Activated CD4-positive, alpha-beta T cell treated with anti-CD3 and anti-CD28 coated beads, Interleukin-2, amount 10 ng/mL, durations not matched to agents 7 days and 5 days (primary cell): ENCODE measurements at regions not wholly inside any gene's neighbourhood (a gene's known extent, or its start where the extent isn't known, plus 50 kb on each side); places are given as distances from the start of the nearest gene placed in this dataset.

Source experiments
- CTCF ChIA-PET: fragments of 350-600 bp; sonication (Branson Sonifier 250); formaldehyde crosslinking; loops from one replicate; lab custom pipeline; 2021; ENCODE audit warnings: antibody characterized with exemption; lab: Charles Lee
- POLR2A ChIA-PET: fragments of 350-600 bp; sonication (Branson Sonifier 250); formaldehyde crosslinking; loops from one replicate; lab custom pipeline; 2021; ENCODE audit warnings: antibody characterized with exemption; lab: Charles Lee
- DNase-seq: peaks from one replicate; pipeline ENCODE4 v3.0.0-alpha.2; 2020
- H3K27ac Mint-ChIP-seq: one replicate; pipeline ENCODE4 v1.8.0; 2021; ENCODE audit warnings: mild to moderate bottlenecking, moderate library complexity, mixed read lengths
- H3K27me3 Mint-ChIP-seq: one replicate; pipeline ENCODE4 v1.8.0; 2021; ENCODE audit warnings: mixed read lengths
- H3K36me3 Mint-ChIP-seq: one replicate; pipeline ENCODE4 v1.8.0; 2021; ENCODE audit warnings: low read depth, mixed read lengths
- H3K4me1 Mint-ChIP-seq: one replicate; pipeline ENCODE4 v1.8.0; 2021; ENCODE audit warnings: mixed read lengths
- H3K4me3 Mint-ChIP-seq: one replicate; pipeline ENCODE4 v1.8.0; 2021; ENCODE audit warnings: mild to moderate bottlenecking, moderate library complexity, mixed read lengths
- H3K9me3 Mint-ChIP-seq: one replicate; pipeline ENCODE4 v1.8.0; 2021; ENCODE audit warnings: mixed read lengths

- CTCF ChIA-PET: no interaction called here
- Mint-ChIP-seq H3K27ac (no peak overlapping the region), H3K4me1 (no peaks in the 10 kb centered on the region), H3K9me3 (peaks cover 17% of the 10 kb centered on the region), H3K27me3 (peaks cover 3% of the 10 kb centered on the region), H3K36me3 (no peaks in the 10 kb centered on the region), H3K4me3 (no peak overlapping the region)
- no peak for DNase-seq
- POLR2A ChIA-PET: no interaction called here
These were observed 176.8 kb upstream of the ECI2 start for GRCh38 chr6:4311976-4312860.

- peaks cover 17% of the 10 kb centered on the region for H3K9me3 Mint-ChIP-seq
- H3K36me3 Mint-ChIP-seq: no peaks in the 10 kb centered on the region
- ChIA-PET CTCF (no interaction called here), POLR2A (no interaction called here)
- DNase-seq: no peak
- H3K27ac Mint-ChIP-seq: no peak overlapping the region
- no peaks in the 10 kb centered on the region for H3K4me1 Mint-ChIP-seq
- H3K27me3 Mint-ChIP-seq: peaks cover 5% of the 10 kb centered on the region
- no peak overlapping the region for H3K4me3 Mint-ChIP-seq
These were observed 174.2 kb upstream of the ECI2 start for GRCh38 chr6:4309540-4309939.

GRCh38 chr6:4308364-4308763 is 173.0 kb upstream of the ECI2 start:
- Mint-ChIP-seq H3K27me3 (peaks cover 5% of the 10 kb centered on the region), H3K4me1 (no peaks in the 10 kb centered on the region), H3K9me3 (peaks cover 15% of the 10 kb centered on the region), H3K36me3 (no peaks in the 10 kb centered on the region), H3K4me3 (no peak overlapping the region), H3K27ac (no peak overlapping the region)
- no peak for DNase-seq
- CTCF ChIA-PET: no interaction called here
- POLR2A ChIA-PET: no interaction called here

- DNase-seq: no peak
- no peaks in the 10 kb centered on the region for H3K9me3 Mint-ChIP-seq
- H3K27me3 Mint-ChIP-seq: peaks cover 5% of the 10 kb centered on the region
- H3K4me1 Mint-ChIP-seq: no peaks in the 10 kb centered on the region
- ChIA-PET CTCF (no interaction called here), POLR2A (no interaction called here)
- no peak overlapping the region for H3K27ac Mint-ChIP-seq
- no peak overlapping the region for H3K4me3 Mint-ChIP-seq
- no peaks in the 10 kb centered on the region for H3K36me3 Mint-ChIP-seq
These were observed 169.6 kb upstream of the ECI2 start for GRCh38 chr6:4304927-4305455.

GRCh38 chr6:4303638-4304037 is 168.3 kb upstream of the ECI2 start:
- CTCF ChIA-PET: no interaction called here
- DNase-seq: no peak
- Mint-ChIP-seq H3K27me3 (peaks cover 5% of the 10 kb centered on the region), H3K9me3 (no peaks in the 10 kb centered on the region), H3K36me3 (no peaks in the 10 kb centered on the region), H3K4me3 (no peak overlapping the region), H3K4me1 (no peaks in the 10 kb centered on the region), H3K27ac (no peak overlapping the region)
- POLR2A ChIA-PET: interaction anchor here (0.5 kb wide), 1 partner anchor 398 kb away, joined by 4 read pairs; no protein-coding TSS in a partner anchor

- H3K4me3 Mint-ChIP-seq: no peak overlapping the region
- no peak overlapping the region for H3K27ac Mint-ChIP-seq
- DNase-seq: no peak
- POLR2A ChIA-PET: interaction anchor here (0.7 kb wide), 1 partner anchor 1880 kb away, joined by 3 read pairs; no protein-coding TSS in a partner anchor
- no peaks in the 10 kb centered on the region for H3K36me3 Mint-ChIP-seq
- H3K4me1 Mint-ChIP-seq: no peaks in the 10 kb centered on the region
- H3K27me3 Mint-ChIP-seq: peaks cover 5% of the 10 kb centered on the region
- CTCF ChIA-PET: no interaction called here
- H3K9me3 Mint-ChIP-seq: no peaks in the 10 kb centered on the region
These were observed 167.1 kb upstream of the ECI2 start for GRCh38 chr6:4302524-4302923.

- Mint-ChIP-seq H3K4me3 (no peak overlapping the region), H3K27me3 (peaks cover 5% of the 10 kb centered on the region), H3K4me1 (no peaks in the 10 kb centered on the region), H3K9me3 (no peaks in the 10 kb centered on the region), H3K27ac (no peak overlapping the region), H3K36me3 (no peaks in the 10 kb centered on the region)
- DNase-seq: no peak
- ChIA-PET POLR2A (no interaction called here), CTCF (no interaction called here)
These were observed 166.5 kb upstream of the ECI2 start for GRCh38 chr6:4301871-4302270.

GRCh38 chr6:4300917-4301316 is 165.5 kb upstream of the ECI2 start:
- Mint-ChIP-seq H3K36me3 (no peaks in the 10 kb centered on the region), H3K9me3 (no peaks in the 10 kb centered on the region), H3K27me3 (peaks cover 3% of the 10 kb centered on the region), H3K4me3 (no peak overlapping the region), H3K4me1 (no peaks in the 10 kb centered on the region), H3K27ac (no peak overlapping the region)
- CTCF ChIA-PET: interaction anchor here (0.5 kb wide), 1 partner anchor 27 kb away, joined by 4 read pairs; no protein-coding TSS in a partner anchor
- no peak for DNase-seq
- POLR2A ChIA-PET: no interaction called here

GRCh38 chr6:4299476-4299875 is 164.1 kb upstream of the ECI2 start:
- ChIA-PET CTCF (no interaction called here), POLR2A (no interaction called here)
- no peaks in the 10 kb centered on the region for H3K9me3 Mint-ChIP-seq
- no peaks in the 10 kb centered on the region for H3K27me3 Mint-ChIP-seq
- H3K4me1 Mint-ChIP-seq: no peaks in the 10 kb centered on the region
- no peak overlapping the region for H3K4me3 Mint-ChIP-seq
- H3K27ac Mint-ChIP-seq: no peak overlapping the region
- H3K36me3 Mint-ChIP-seq: no peaks in the 10 kb centered on the region
- no peak for DNase-seq

- ChIA-PET POLR2A (no interaction called here), CTCF (no interaction called here)
- H3K4me3 Mint-ChIP-seq: no peak overlapping the region
- no peak overlapping the region for H3K27ac Mint-ChIP-seq
- no peaks in the 10 kb centered on the region for H3K4me1 Mint-ChIP-seq
- no peaks in the 10 kb centered on the region for H3K9me3 Mint-ChIP-seq
- no peaks in the 10 kb centered on the region for H3K27me3 Mint-ChIP-seq
- no peak for DNase-seq
- no peaks in the 10 kb centered on the region for H3K36me3 Mint-ChIP-seq
These were observed 162.0 kb upstream of the ECI2 start for GRCh38 chr6:4297348-4297747.

- H3K4me1 Mint-ChIP-seq: no peaks in the 10 kb centered on the region
- CTCF ChIA-PET: no interaction called here
- H3K9me3 Mint-ChIP-seq: no peaks in the 10 kb centered on the region
- no peak for DNase-seq
- no peak overlapping the region for H3K4me3 Mint-ChIP-seq
- no peaks in the 10 kb centered on the region for H3K36me3 Mint-ChIP-seq
- POLR2A ChIA-PET: no interaction called here
- no peaks in the 10 kb centered on the region for H3K27me3 Mint-ChIP-seq
- H3K27ac Mint-ChIP-seq: no peak overlapping the region
These were observed 161.2 kb upstream of the ECI2 start for GRCh38 chr6:4296552-4296951.

GRCh38 chr6:4295783-4296155 is 160.4 kb upstream of the ECI2 start:
- Mint-ChIP-seq H3K27ac (no peak overlapping the region), H3K36me3 (no peaks in the 10 kb centered on the region), H3K4me1 (no peaks in the 10 kb centered on the region), H3K9me3 (no peaks in the 10 kb centered on the region), H3K4me3 (no peak overlapping the region), H3K27me3 (no peaks in the 10 kb centered on the region)
- no peak for DNase-seq
- POLR2A ChIA-PET: no interaction called here
- CTCF ChIA-PET: no interaction called here

GRCh38 chr6:4295058-4295782 is 159.8 kb upstream of the ECI2 start:
- no peak for DNase-seq
- POLR2A ChIA-PET: no interaction called here
- Mint-ChIP-seq H3K4me3 (no peak overlapping the region), H3K27me3 (no peaks in the 10 kb centered on the region), H3K9me3 (no peaks in the 10 kb centered on the region), H3K27ac (no peak overlapping the region), H3K4me1 (no peaks in the 10 kb centered on the region), H3K36me3 (no peaks in the 10 kb centered on the region)
- CTCF ChIA-PET: no interaction called here
